ENCODE measurements at regions not wholly inside any gene's neighbourhood (a gene's known extent, or its start where the extent isn't known, plus 50 kb on each side); places are given as distances from the start of the nearest gene placed in this dataset.
A peak's percentile ranks its signal among the peaks of the same experiment; 100 is the strongest.

- TF ChIP-seq TOX (CRISPR knock-in tag; IDR thresholded peaks at IDR 0.05; ENCODE audit: borderline replicate concordance) (no peak), CSDC2 (CRISPR knock-in tag; IDR thresholded peaks at IDR 0.05) (no peak), TCF4 (CRISPR knock-in tag; IDR thresholded peaks at IDR 0.05; ENCODE audit: borderline replicate concordance) (no peak), ZNF8 (CRISPR knock-in tag; IDR thresholded peaks at IDR 0.05) (no peak), GLIS3 (CRISPR knock-in tag; IDR thresholded peaks at IDR 0.05) (no peak), ZC3H10 (CRISPR knock-in tag; IDR thresholded peaks at IDR 0.05) (no peak), ZNF565 (CRISPR knock-in tag; conservative IDR thresholded peaks at IDR 0.05; ENCODE audit: low read depth) (no peak)
- TF ChIP-seq, protein P1, sequence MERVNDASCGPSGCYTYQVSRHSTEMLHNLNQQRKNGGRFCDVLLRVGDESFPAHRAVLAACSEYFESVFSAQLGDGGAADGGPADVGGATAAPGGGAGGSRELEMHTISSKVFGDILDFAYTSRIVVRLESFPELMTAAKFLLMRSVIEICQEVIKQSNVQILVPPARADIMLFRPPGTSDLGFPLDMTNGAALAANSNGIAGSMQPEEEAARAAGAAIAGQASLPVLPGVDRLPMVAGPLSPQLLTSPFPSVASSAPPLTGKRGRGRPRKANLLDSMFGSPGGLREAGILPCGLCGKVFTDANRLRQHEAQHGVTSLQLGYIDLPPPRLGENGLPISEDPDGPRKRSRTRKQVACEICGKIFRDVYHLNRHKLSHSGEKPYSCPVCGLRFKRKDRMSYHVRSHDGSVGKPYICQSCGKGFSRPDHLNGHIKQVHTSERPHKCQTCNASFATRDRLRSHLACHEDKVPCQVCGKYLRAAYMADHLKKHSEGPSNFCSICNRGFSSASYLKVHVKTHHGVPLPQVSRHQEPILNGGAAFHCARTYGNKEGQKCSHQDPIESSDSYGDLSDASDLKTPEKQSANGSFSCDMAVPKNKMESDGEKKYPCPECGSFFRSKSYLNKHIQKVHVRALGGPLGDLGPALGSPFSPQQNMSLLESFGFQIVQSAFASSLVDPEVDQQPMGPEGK (CRISPR knock-in tag; IDR thresholded peaks at IDR 0.05; ENCODE audit: borderline replicate concordance): no peak
- TF ChIP-seq, protein P2, sequence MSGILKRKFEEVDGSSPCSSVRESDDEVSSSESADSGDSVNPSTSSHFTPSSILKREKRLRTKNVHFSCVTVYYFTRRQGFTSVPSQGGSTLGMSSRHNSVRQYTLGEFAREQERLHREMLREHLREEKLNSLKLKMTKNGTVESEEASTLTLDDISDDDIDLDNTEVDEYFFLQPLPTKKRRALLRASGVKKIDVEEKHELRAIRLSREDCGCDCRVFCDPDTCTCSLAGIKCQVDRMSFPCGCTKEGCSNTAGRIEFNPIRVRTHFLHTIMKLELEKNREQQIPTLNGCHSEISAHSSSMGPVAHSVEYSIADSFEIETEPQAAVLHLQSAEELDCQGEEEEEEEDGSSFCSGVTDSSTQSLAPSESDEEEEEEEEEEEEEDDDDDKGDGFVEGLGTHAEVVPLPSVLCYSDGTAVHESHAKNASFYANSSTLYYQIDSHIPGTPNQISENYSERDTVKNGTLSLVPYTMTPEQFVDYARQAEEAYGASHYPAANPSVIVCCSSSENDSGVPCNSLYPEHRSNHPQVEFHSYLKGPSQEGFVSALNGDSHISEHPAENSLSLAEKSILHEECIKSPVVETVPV (CRISPR knock-in tag; IDR thresholded peaks at IDR 0.05): no peak
- TF ChIP-seq, protein P3, sequence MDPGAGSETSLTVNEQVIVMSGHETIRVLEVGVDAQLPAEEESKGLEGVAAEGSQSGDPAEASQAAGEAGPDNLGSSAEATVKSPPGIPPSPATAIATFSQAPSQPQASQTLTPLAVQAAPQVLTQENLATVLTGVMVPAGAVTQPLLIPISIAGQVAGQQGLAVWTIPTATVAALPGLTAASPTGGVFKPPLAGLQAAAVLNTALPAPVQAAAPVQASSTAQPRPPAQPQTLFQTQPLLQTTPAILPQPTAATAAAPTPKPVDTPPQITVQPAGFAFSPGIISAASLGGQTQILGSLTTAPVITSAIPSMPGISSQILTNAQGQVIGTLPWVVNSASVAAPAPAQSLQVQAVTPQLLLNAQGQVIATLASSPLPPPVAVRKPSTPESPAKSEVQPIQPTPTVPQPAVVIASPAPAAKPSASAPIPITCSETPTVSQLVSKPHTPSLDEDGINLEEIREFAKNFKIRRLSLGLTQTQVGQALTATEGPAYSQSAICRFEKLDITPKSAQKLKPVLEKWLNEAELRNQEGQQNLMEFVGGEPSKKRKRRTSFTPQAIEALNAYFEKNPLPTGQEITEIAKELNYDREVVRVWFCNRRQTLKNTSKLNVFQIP (CRISPR knock-in tag; IDR thresholded peaks at IDR 0.05; ENCODE audit: borderline replicate concordance, low read depth): no peak
- ATAC-seq: no peak
Measured at GRCh38 chr6:43880236-43881137, 110.5 kb downstream of the VEGFA start.

- ATAC-seq: no peak
- TF ChIP-seq ESRRG (CRISPR knock-in tag; IDR thresholded peaks at IDR 0.05) (no peak), ZNF565 (CRISPR knock-in tag; conservative IDR thresholded peaks at IDR 0.05; ENCODE audit: low read depth) (no peak), ZNF70 (CRISPR knock-in tag; IDR thresholded peaks at IDR 0.05) (no peak), BACH2 (CRISPR knock-in tag; IDR thresholded peaks at IDR 0.05; ENCODE audit: borderline replicate concordance) (no peak), ZFP3 (CRISPR knock-in tag; IDR thresholded peaks at IDR 0.05) (no peak), ZNF8 (CRISPR knock-in tag; IDR thresholded peaks at IDR 0.05) (no peak), ZC3H10 (CRISPR knock-in tag; IDR thresholded peaks at IDR 0.05) (no peak), ZFP30 (CRISPR knock-in tag; IDR thresholded peaks at IDR 0.05) (no peak), TCF4 (CRISPR knock-in tag; IDR thresholded peaks at IDR 0.05; ENCODE audit: borderline replicate concordance) (no peak)
- TF ChIP-seq, protein P1 (CRISPR knock-in tag; IDR thresholded peaks at IDR 0.05; ENCODE audit: borderline replicate concordance): no peak
- TF ChIP-seq, protein P3 (CRISPR knock-in tag; IDR thresholded peaks at IDR 0.05; ENCODE audit: borderline replicate concordance, low read depth): no peak
Measured at GRCh38 chr6:43879722-43880121, 109.7 kb downstream of the VEGFA start.

DNA sequence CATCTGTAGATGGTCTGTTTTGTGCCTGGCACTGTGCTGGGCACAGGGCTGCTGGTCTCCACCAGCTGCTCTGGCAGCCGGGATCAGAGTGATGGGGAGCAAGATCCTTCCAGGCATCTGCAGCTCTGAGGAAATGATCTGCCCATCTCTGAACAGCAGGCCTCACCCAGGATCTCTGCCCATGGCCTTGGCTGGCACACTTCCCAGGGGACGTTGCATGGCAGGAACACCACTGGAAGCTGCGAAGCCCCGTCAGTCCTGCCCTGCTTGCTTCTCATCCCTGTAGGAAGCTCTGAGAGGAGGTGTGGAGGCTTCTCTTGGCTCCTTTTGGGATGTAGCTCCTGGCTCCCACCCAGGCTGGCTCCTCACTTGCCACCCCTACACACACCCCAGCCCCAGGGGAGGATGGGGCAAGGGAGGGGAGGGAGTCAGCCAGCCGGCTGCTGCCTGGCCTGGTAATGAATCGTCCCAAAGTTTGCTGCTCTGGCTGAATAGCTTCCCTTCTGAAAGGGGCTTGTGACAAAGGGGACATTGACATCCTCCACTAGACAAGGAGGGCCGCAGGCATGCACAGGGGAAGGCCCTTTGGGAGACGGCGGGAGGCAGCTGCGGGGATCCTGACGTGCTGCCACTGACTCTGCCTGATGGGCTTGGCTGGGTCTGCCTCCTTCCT, 108.9 kb downstream of the VEGFA start:
- ATAC-seq: peak; percentile 66

More for the DNA sequence above, 108.9 kb downstream of the VEGFA start:
- TF ChIP-seq ZFP3 (CRISPR knock-in tag; IDR thresholded peaks at IDR 0.05) (peak; percentile 64; the same call in 1 of the 2 replicates), TOX (CRISPR knock-in tag; IDR thresholded peaks at IDR 0.05; ENCODE audit: borderline replicate concordance) (no peak), TCF4 (CRISPR knock-in tag; IDR thresholded peaks at IDR 0.05; ENCODE audit: borderline replicate concordance) (no peak)
